ENCODE measurements at regions not wholly inside any gene's neighbourhood (a gene's known extent, or its start where the extent isn't known, plus 50 kb on each side); places are given as distances from the start of the nearest gene placed in this dataset.

- intact Hi-C loops (cut with micrococcal nuclease), result no loop called here
- no peak overlapping the region for H3K27ac Mint-ChIP-seq
Observed at GRCh38 chr14:51443195-51444018, 203.4 kb downstream of the TMX1 start.

DNA sequence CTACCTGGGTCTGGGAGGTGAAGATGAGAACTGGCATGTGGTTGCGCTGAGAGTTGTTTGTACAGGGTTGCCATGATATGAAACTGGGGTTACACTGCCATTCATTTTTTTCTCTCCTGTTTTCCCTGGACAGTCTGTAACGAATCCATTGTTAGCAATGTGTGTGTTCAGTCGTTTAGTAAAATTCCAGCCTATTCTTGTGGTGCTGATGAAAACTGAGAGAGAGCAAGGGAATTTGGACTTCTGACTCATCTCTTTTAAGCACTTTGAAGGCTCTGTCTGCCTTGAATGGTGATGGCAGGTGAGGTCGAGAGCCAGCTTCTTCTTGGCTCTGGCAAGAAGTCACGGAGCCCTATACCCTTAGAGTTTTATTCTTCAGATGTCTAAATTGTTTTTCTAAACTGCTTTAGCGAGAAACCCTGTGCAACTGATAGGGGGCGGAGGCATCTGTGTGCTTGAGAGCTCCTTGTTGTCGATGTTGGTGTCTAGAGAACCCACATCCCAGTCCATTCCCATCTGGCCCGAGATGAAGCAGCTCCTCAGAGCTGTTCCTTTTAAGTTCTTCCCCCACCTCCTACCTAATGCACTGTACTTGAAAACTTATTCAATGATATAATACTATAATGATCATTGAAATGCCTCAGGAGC, 204.4 kb downstream of the TMX1 start:
- no peak for ATAC-seq (ENCODE audit: low read depth)
- no peaks in the 10 kb centered on the region for H3K4me1 Mint-ChIP-seq
- H3K36me3 Mint-ChIP-seq (ENCODE audit: low read depth), result no peaks in the 10 kb centered on the region
- intact Hi-C loops (cut with micrococcal nuclease), result no loop called here
- no peak overlapping the region for H3K27ac Mint-ChIP-seq
- POLR2A ChIA-PET, result no interaction called here
- no peak overlapping the region for H3K4me3 Mint-ChIP-seq
- H3K9me3 Mint-ChIP-seq, result no peaks in the 10 kb centered on the region
- DNase-seq, result no peak
- H3K27me3 Mint-ChIP-seq, result peaks cover 7% of the 10 kb centered on the region
- TF ChIP-seq, protein P1, sequence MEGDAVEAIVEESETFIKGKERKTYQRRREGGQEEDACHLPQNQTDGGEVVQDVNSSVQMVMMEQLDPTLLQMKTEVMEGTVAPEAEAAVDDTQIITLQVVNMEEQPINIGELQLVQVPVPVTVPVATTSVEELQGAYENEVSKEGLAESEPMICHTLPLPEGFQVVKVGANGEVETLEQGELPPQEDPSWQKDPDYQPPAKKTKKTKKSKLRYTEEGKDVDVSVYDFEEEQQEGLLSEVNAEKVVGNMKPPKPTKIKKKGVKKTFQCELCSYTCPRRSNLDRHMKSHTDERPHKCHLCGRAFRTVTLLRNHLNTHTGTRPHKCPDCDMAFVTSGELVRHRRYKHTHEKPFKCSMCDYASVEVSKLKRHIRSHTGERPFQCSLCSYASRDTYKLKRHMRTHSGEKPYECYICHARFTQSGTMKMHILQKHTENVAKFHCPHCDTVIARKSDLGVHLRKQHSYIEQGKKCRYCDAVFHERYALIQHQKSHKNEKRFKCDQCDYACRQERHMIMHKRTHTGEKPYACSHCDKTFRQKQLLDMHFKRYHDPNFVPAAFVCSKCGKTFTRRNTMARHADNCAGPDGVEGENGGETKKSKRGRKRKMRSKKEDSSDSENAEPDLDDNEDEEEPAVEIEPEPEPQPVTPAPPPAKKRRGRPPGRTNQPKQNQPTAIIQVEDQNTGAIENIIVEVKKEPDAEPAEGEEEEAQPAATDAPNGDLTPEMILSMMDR (IDR thresholded peaks at IDR 0.05), result no peak
- CTCF ChIA-PET, result no interaction called here

More at GRCh38 chr14:51443195-51444018, 203.4 kb downstream of the TMX1 start:
- H3K4me3 Mint-ChIP-seq, result no peak overlapping the region
- peaks cover 7% of the 10 kb centered on the region for H3K27me3 Mint-ChIP-seq
- ChIA-PET CTCF (no interaction called here), POLR2A (no interaction called here)
- H3K4me1 Mint-ChIP-seq, result no peaks in the 10 kb centered on the region
- ATAC-seq (ENCODE audit: low read depth), result no peak
- TF ChIP-seq, protein P1 (IDR thresholded peaks at IDR 0.05), result no peak
- H3K9me3 Mint-ChIP-seq, result no peaks in the 10 kb centered on the region
- DNase-seq, result no peak
- no peaks in the 10 kb centered on the region for H3K36me3 Mint-ChIP-seq (ENCODE audit: low read depth)

GRCh38 chr14:51445001-51445390, 204.9 kb downstream of the TMX1 start:
- peaks cover 5% of the 10 kb centered on the region for H3K27me3 Mint-ChIP-seq
- H3K4me3 Mint-ChIP-seq, result no peak overlapping the region
- no peaks in the 10 kb centered on the region for H3K36me3 Mint-ChIP-seq (ENCODE audit: low read depth)
- ChIA-PET POLR2A (no interaction called here), CTCF (no interaction called here)
- H3K9me3 Mint-ChIP-seq, result no peaks in the 10 kb centered on the region
- no peaks in the 10 kb centered on the region for H3K4me1 Mint-ChIP-seq
- DNase-seq (no peak), ATAC-seq (ENCODE audit: low read depth) (no peak)
- H3K27ac Mint-ChIP-seq, result no peak overlapping the region
- TF ChIP-seq, protein P1 (IDR thresholded peaks at IDR 0.05), result no peak
- intact Hi-C loops (cut with micrococcal nuclease), result no loop called here

- no peaks in the 10 kb centered on the region for H3K9me3 Mint-ChIP-seq
- H3K36me3 Mint-ChIP-seq (ENCODE audit: low read depth), result no peaks in the 10 kb centered on the region
- DNase-seq (no peak), ATAC-seq (ENCODE audit: low read depth) (no peak)
- intact Hi-C loops (cut with micrococcal nuclease), result no loop called here
- CTCF ChIA-PET, result no interaction called here
- H3K4me3 Mint-ChIP-seq, result no peak overlapping the region
- H3K4me1 Mint-ChIP-seq, result no peaks in the 10 kb centered on the region
- no peak overlapping the region for H3K27ac Mint-ChIP-seq
- TF ChIP-seq, protein P1 (IDR thresholded peaks at IDR 0.05), result no peak
- H3K27me3 Mint-ChIP-seq, result peaks cover 5% of the 10 kb centered on the region
- POLR2A ChIA-PET, result no interaction called here
Observed at GRCh38 chr14:51446771-51447170, 204.9 kb upstream of the FRMD6 start.

DNA sequence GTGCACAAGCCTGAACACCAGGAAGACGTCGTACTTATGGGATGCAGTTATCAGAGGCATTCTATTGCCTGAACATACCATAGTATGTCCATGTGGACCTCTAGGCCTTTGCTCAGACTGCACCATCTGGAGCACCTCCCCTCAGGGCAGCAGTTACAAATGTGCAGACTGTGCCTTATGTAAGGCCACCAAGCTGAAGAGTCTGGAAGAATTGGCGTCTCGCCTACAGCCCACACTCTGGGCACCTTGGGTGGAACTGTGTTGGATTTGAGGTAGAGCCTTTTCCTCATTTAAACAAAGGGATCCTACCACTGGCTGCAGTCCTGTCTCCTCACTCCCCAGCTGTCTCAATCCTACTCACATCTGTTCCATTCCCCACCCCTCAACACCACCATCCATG, 204.3 kb upstream of the FRMD6 start:
- intact Hi-C loops (cut with micrococcal nuclease), result no loop called here
- Mint-ChIP-seq H3K4me1 (no peaks in the 10 kb centered on the region), H3K27ac (no peak overlapping the region), H3K27me3 (peaks cover 3% of the 10 kb centered on the region), H3K36me3 (ENCODE audit: low read depth) (no peaks in the 10 kb centered on the region), H3K9me3 (no peaks in the 10 kb centered on the region), H3K4me3 (no peak overlapping the region)
- ChIA-PET CTCF (no interaction called here), POLR2A (no interaction called here)
- ATAC-seq (ENCODE audit: low read depth) (no peak), DNase-seq (no peak)
- TF ChIP-seq, protein P1 (IDR thresholded peaks at IDR 0.05), result no peak
